ENCODE measurements at regions not wholly inside any gene's neighbourhood (a gene's known extent, or its start where the extent isn't known, plus 50 kb on each side); places are given as distances from the start of the nearest gene placed in this dataset.

DNA sequence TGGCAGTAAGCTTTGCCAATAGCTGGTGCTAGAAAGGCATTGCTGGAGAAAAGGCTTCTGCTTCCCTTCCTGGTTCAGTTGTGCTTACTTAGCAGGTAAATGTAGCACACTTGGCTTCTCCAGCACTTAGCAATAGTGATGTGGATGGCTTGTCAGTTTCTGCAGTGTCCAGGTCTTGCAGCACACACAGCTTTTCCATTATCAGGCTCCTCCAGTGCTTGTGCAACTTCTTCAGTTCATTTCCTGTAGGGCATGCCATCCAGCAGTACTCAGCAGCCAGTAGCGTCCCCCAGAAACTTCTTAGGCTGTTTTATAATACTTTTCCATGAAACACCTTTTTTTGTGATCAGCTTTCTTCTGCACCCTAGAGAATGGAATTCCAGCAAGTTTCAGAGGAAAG is 154.6 kb downstream of the SLC6A15 start:
- H3K36me3 ChIP-seq (ENCODE audit: control insufficient read depth in 2 of 2, insufficient read depth in 1 of 2, low read length in 2 of 2), result no peaks in the 10 kb centered on the region
- H3K4me3 ChIP-seq (ENCODE audit: low read depth, low read length), result no peak overlapping the region
- POLR2A ChIA-PET, result no interaction called here
- CTCF ChIA-PET, result no interaction called here
- no peak for TF ChIP-seq FEZF1 (tag by site-specific recombination; IDR thresholded peaks at IDR 0.05)
- TF ChIP-seq ZNF416 (tag by site-specific recombination; IDR thresholded peaks at IDR 0.05), result no peak
- TF ChIP-seq ZNF677 (tag by site-specific recombination; IDR thresholded peaks at IDR 0.05), result no peak
- TF ChIP-seq ZNF791 (tag by site-specific recombination; IDR thresholded peaks at IDR 0.05), result no peak
- TF ChIP-seq HIC1 (tag by site-specific recombination; IDR thresholded peaks at IDR 0.05), result no peak
- no peak for TF ChIP-seq SETDB1 (IDR thresholded peaks at IDR 0.05; ENCODE audit: insufficient read length, low read length)
- TF ChIP-seq ZNF473 (tag by site-specific recombination; IDR thresholded peaks at IDR 0.05), result no peak
- no peak for TF ChIP-seq ZNF114 (tag by site-specific recombination; IDR thresholded peaks at IDR 0.05)
- no peak overlapping the region for H3K27ac ChIP-seq (ENCODE audit: extremely low read depth, low read depth, low read length)
- H3K9me3 ChIP-seq (ENCODE audit: control insufficient read depth, insufficient read depth, low read depth, low read length), result no peaks in the 10 kb centered on the region
- H3K4me1 ChIP-seq (ENCODE audit: control insufficient read depth, insufficient read depth, low read length), result no peaks in the 10 kb centered on the region

GRCh38 chr12:84756961-84757360 is 155.6 kb downstream of the SLC6A15 start:
- Histone ChIP-seq H3K4me1 (ENCODE audit: control insufficient read depth, insufficient read depth, low read length) (no peaks in the 10 kb centered on the region), H3K9me3 (ENCODE audit: control insufficient read depth, insufficient read depth, low read depth, low read length) (no peaks in the 10 kb centered on the region), H3K27ac (ENCODE audit: extremely low read depth, low read depth, low read length) (no peak overlapping the region), H3K4me3 (ENCODE audit: low read depth, low read length) (no peak overlapping the region), H3K36me3 (ENCODE audit: control insufficient read depth in 2 of 2, insufficient read depth in 1 of 2, low read length in 2 of 2) (no peaks in the 10 kb centered on the region)
- POLR2A ChIA-PET, result no interaction called here
- TF ChIP-seq, protein P1, sequence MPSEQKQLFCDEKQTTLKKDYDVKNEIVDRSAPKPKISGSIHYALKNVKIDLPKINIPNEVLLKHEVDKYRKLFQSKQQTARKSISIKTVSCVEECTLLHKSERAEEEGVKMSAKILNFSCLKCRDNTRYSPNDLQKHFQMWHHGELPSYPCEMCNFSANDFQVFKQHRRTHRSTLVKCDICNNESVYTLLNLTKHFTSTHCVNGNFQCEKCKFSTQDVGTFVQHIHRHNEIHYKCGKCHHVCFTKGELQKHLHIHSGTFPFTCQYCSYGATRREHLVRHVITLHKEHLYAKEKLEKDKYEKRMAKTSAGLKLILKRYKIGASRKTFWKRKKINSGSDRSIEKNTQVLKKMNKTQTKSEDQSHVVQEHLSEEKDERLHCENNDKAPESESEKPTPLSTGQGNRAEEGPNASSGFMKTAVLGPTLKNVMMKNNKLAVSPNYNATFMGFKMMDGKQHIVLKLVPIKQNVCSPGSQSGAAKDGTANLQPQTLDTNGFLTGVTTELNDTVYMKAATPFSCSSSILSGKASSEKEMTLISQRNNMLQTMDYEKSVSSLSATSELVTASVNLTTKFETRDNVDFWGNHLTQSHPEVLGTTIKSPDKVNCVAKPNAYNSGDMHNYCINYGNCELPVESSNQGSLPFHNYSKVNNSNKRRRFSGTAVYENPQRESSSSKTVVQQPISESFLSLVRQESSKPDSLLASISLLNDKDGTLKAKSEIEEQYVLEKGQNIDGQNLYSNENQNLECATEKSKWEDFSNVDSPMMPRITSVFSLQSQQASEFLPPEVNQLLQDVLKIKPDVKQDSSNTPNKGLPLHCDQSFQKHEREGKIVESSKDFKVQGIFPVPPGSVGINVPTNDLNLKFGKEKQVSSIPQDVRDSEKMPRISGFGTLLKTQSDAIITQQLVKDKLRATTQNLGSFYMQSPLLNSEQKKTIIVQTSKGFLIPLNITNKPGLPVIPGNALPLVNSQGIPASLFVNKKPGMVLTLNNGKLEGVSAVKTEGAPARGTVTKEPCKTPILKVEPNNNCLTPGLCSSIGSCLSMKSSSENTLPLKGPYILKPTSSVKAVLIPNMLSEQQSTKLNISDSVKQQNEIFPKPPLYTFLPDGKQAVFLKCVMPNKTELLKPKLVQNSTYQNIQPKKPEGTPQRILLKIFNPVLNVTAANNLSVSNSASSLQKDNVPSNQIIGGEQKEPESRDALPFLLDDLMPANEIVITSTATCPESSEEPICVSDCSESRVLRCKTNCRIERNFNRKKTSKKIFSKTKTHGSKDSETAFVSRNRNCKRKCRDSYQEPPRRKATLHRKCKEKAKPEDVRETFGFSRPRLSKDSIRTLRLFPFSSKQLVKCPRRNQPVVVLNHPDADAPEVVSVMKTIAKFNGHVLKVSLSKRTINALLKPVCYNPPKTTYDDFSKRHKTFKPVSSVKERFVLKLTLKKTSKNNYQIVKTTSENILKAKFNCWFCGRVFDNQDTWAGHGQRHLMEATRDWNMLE (tag by site-specific recombination; conservative IDR thresholded peaks at IDR 0.05; ENCODE audit: low read depth), result no peak
- TF ChIP-seq KLF8 (tag by site-specific recombination; IDR thresholded peaks at IDR 0.05), result no peak
- no peak for TF ChIP-seq PRDM1 (tag by site-specific recombination; IDR thresholded peaks at IDR 0.05)
- no peak for TF ChIP-seq ZNF707 (tag by site-specific recombination; IDR thresholded peaks at IDR 0.05)
- TF ChIP-seq ZNF394 (tag by site-specific recombination; IDR thresholded peaks at IDR 0.05; ENCODE audit: borderline replicate concordance), result no peak
- TF ChIP-seq ZNF473 (tag by site-specific recombination; IDR thresholded peaks at IDR 0.05), result no peak
- TF ChIP-seq ZNF561 (tag by site-specific recombination; IDR thresholded peaks at IDR 0.05; ENCODE audit: borderline replicate concordance), result no peak
- TF ChIP-seq ZNF704 (tag by site-specific recombination; IDR thresholded peaks at IDR 0.05), result no peak
- TF ChIP-seq ZNF776 (tag by site-specific recombination; IDR thresholded peaks at IDR 0.05; ENCODE audit: borderline replicate concordance), result no peak
- CTCF ChIA-PET, result interaction anchor here (0.7 kb wide), 1 partner anchor 87 kb away, joined by 3 read pairs; no protein-coding TSS in a partner anchor
